ENCODE measurements at regions not wholly inside any gene's neighbourhood (a gene's known extent, or its start where the extent isn't known, plus 50 kb on each side); places are given as distances from the start of the nearest gene placed in this dataset.

- intact Hi-C loops (cut with micrococcal nuclease): no loop called here
- TF ChIP-seq CTCF (IDR thresholded peaks at IDR 0.05; ENCODE audit: borderline replicate concordance): no peak
- Histone ChIP-seq H3K4me1 (peaks cover 18% of the 10 kb centered on the region), H3K36me3 (no peaks in the 10 kb centered on the region), H3K4me3 (no peak overlapping the region), H3K27ac (replicated peaks) (no peak overlapping the region), H3K9me3 (replicated peaks) (no peaks in the 10 kb centered on the region), H3K27me3 (ENCODE audit: low read depth) (peaks cover 92% of the 10 kb centered on the region)
- no peak for DNase-seq
These were observed 317.3 kb downstream of the ZNF536 start for GRCh38 chr19:30689474-30689873.

- H3K27ac ChIP-seq (replicated peaks): no peak overlapping the region
- TF ChIP-seq CTCF (IDR thresholded peaks at IDR 0.05; ENCODE audit: borderline replicate concordance): no peak
- no peak for DNase-seq
- H3K4me3 ChIP-seq: no peak overlapping the region
- H3K9me3 ChIP-seq (replicated peaks): no peaks in the 10 kb centered on the region
- peaks cover 13% of the 10 kb centered on the region for H3K4me1 ChIP-seq
- H3K27me3 ChIP-seq (ENCODE audit: low read depth): peaks cover 93% of the 10 kb centered on the region
- intact Hi-C loops (cut with micrococcal nuclease): no loop called here
- H3K36me3 ChIP-seq: no peaks in the 10 kb centered on the region
These were observed 316.5 kb downstream of the ZNF536 start for GRCh38 chr19:30688696-30689095.

GRCh38 chr19:30686826-30687566, 314.8 kb downstream of the ZNF536 start:
- Histone ChIP-seq H3K27ac (replicated peaks) (no peak overlapping the region), H3K36me3 (no peaks in the 10 kb centered on the region), H3K4me1 (peaks cover 5% of the 10 kb centered on the region), H3K27me3 (ENCODE audit: low read depth) (peaks cover 91% of the 10 kb centered on the region), H3K9me3 (replicated peaks) (no peaks in the 10 kb centered on the region), H3K4me3 (peak overlapping the region; percentile 42)
- intact Hi-C loops (cut with micrococcal nuclease): no loop called here
- no peak for DNase-seq
- TF ChIP-seq CTCF (IDR thresholded peaks at IDR 0.05; ENCODE audit: borderline replicate concordance): no peak

- Histone ChIP-seq H3K9me3 (replicated peaks) (no peaks in the 10 kb centered on the region), H3K36me3 (no peaks in the 10 kb centered on the region), H3K4me3 (peak overlapping the region; percentile 42), H3K27ac (replicated peaks) (no peak overlapping the region), H3K27me3 (ENCODE audit: low read depth) (peaks cover 91% of the 10 kb centered on the region), H3K4me1 (no peaks in the 10 kb centered on the region)
- peak; percentile 27 for TF ChIP-seq CTCF (IDR thresholded peaks at IDR 0.05; ENCODE audit: borderline replicate concordance)
- DNase-seq: no peak
- intact Hi-C loops (cut with micrococcal nuclease): no loop called here
These were observed 314.1 kb downstream of the ZNF536 start for GRCh38 chr19:30686176-30686820.

- no peak for TF ChIP-seq CTCF (IDR thresholded peaks at IDR 0.05; ENCODE audit: borderline replicate concordance)
- H3K9me3 ChIP-seq (replicated peaks): no peaks in the 10 kb centered on the region
- no peaks in the 10 kb centered on the region for H3K36me3 ChIP-seq
- intact Hi-C loops (cut with micrococcal nuclease): no loop called here
- no peak for DNase-seq
- no peak overlapping the region for H3K27ac ChIP-seq (replicated peaks)
- H3K27me3 ChIP-seq (ENCODE audit: low read depth): peaks cover 88% of the 10 kb centered on the region
- H3K4me3 ChIP-seq: no peak overlapping the region
- no peaks in the 10 kb centered on the region for H3K4me1 ChIP-seq
These were observed 313.3 kb downstream of the ZNF536 start for GRCh38 chr19:30685426-30686000.

All from left ventricle myocardium inferior (tissue), 1 donor.